OCI-M1 (cell line): ENCODE measurements at regions not wholly inside any gene's neighbourhood (a gene's known extent, or its start where the extent isn't known, plus 50 kb on each side); places are given as distances from the start of the nearest gene placed in this dataset.
"Not testable (repeated sequence)": the region's sequence is repeated elsewhere in the genome, so short reads cannot be mapped to it uniquely, and the experiment has no call there.

ENCODE experiments used
- DNase-seq: peaks from one replicate; lab custom pipeline; 2025; lab: John Stamatoyannopoulos, UW

DNA sequence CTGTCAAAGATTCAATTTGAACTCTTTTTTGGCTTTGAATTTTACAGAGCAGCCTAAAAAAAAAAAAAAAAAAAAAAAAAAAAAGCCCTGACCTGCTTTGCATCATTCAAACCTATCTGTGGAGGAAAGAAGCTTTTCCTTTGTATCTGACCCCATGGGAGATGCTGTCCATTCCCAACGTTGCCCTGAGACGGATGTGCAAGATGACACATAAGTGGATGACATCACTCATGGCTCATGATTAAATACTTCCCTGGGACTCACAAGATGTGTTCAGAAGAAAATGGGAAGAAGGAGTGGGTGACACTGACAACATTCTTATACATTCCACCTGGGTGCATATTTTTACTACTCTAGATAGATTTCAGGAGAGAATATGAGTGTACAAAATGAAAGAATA, 245.7 kb upstream of the ELAVL2 start:
- no peak for DNase-seq

DNA sequence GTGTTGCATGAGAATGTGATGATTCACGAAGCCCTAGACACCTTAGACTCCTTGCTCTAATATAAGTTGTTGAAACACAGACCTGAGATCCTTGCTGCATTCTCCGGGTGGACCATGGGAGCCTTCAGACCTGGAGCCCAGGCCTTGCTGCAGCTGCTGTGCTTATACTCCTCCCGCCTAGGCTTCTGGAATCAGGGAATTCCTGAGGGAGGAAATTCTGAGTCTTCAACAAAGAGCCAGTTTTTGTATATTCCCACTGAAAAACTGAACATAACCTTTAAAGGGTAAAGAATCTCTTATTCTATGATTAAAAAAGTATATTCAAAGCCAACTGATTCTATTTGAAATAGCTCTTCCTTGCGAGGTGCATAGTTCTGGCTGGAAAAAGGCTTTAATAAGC, 245.1 kb upstream of the ELAVL2 start:
- DNase-seq: no peak

DNA sequence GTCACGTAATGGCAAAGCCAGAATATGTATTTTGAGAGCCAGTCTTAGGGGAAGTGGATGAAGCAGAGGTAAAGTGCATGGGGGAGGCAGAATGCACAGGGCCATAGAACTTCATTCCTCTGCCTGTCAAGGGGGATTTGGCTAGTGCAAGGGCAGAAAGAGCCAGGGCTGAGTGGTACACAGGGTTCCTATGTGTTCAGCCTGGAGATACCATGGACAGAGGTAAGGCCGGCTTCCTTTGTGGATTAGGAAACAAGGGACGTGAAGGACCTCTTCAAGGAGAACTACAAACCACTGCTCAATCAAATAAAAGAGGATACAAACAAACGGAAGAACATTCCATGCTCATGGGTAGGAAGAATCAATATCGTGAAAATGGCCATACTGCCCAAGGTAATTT, 241.1 kb upstream of the ELAVL2 start:
- DNase-seq: not testable (repeated sequence)

DNA sequence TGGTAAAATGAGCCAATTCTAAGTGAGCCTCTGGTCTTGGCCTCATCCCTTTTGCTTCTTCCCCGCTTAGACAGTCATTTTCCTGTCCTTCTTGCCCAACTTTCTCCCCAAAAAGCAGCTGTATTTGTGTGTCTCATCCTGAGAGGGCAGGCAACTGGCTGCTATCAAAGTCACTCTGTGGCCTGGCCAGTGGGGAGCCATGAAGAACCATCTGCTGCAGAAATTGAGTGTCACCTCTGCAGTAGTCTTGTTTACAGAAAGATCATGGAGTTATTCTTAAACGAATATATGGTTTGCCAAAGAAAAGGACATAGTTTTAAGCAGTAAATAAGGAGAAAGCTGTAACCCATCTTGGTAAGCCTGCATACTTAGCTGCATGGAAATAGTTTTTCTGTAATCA, 233.6 kb upstream of the ELAVL2 start:
- no peak for DNase-seq

DNA sequence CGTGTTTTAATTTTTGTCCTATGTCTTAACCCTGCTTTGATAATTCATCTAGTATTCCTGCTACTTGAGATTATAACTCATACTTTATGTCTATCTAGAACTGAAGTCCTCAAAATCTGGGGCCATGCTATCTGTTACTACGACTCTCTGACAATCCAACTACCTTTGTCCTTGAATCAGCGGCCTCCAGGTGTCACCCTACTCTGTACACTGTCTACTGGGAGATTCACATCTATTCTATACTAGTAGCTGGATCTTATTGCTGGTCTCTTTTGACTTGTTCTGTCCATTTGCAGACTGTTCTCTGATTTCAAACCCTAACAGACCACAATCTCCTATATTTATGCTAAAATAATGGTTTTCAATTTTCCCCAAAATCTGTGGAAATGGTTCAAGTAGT, 225.5 kb upstream of the ELAVL2 start:
- DNase-seq: peak; percentile 52

DNA sequence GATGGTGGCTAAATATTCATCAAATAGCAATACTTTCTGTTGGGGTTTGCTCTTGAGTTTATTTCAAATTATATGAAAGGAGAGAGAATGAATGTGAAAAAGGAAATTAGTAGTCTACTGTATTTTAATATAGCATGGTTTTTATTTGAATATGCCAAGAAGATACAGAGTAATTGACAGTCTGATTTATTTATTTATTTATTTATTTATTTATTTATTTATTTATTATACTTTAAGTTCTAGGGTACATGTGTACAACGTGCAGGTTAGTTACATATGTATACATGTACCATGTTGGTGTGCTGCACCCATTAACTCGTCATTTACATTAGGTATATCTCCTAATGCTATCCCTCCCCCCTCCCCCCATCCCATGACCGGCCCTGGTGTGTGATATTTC, 224.2 kb upstream of the ELAVL2 start:
- DNase-seq: not testable (repeated sequence)

DNA sequence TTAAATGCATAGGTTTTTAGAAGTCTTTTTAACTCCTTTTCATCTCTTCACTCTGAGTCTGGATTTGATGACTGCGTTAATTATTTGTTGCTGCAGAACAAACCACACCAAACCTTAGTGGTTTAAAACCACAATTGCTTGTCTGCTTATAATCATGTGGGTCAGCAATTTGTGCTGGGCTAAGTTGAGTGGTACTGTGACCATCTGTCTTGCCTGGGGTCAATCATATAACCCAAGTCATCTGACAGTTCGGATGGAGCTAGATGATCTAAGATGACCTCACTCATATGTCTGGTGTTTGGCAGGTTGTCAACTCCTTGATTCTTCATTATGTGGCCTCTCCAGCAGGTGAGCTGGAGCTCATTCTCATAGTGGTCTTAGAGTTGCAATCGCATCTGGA, 219.1 kb upstream of the ELAVL2 start:
- no peak for DNase-seq

DNA sequence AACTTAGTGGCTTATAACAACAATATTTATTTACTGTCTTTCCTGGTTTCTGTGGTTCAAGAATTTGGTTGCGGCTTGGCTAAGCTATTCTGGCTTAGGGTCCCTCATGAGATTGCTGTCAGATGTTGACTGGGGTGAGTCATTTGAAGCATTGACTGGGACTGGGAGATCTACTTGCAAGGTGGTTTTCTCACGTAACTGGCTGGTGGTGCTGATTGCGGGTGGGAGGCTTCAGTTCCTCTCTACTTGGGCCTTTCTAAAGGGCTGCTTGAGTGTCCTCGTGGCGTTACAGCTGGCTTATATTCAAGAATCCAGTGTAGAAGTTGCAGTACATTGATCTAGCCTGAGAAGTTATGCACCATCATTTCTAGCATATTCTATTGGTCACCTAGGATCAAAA, 218.5 kb upstream of the ELAVL2 start:
- DNase-seq: no peak

DNA sequence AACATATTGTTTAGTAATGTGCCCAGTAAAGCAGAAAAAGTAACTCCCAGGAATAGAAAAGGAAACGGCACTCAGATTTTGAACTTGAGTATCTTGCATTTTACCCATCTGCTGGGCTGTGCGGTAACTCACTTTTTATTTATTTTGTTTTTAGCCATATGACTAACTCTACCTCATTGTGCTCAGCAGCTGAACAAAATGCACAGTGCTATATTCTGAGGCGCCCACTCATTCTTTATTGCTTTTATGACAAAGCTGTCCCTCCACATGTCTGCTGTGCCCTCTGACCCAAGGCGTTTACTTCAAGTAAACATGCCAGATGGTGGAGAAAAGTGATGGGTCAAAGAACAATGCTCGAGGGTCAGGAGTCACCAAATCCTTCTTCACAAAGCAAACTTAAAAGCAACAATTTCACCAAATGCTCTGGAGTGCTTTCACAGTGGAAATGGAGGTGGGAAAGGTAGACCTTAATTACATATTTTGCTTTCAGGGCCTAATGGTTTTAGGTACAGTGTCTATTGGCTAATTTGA, 215.2 kb upstream of the ELAVL2 start:
- no peak for DNase-seq

DNA sequence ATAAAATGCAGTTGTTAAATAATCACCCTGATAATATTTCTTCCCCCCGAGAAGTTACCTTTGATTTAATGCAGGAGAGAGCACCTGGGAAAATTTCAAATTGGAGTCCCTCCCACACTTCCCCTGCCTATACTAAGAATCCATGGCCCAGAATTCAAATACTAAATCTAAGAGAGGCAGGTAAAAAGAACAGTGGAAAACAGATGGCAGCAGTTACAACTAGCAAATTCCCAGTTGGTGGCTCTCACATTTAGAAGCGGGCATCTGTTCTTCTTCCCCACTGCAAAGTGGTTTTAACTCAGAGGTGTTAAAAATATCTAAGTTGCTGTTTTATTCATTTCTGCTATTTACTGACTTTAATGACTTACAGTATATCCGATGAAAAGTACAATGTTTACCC, 210.4 kb upstream of the ELAVL2 start:
- no peak for DNase-seq

DNA sequence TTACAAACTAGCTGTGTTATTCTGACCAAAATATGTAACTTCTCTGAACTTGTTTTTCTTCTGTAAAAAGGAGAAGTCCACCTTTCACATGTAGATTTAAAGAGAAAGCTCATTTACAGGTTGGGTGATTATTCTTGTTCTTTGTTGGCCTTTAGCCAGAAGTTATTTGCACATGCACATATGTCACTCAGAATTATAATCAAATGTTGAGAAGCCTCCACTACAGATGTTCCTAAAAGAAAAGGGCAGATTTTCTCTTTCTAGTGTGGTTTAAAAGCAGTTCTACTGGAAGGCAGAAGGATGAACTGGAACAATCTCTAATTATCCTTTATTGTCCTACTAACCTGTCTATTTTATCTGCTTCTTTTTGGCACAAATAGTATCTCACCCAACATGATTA, 209.8 kb upstream of the ELAVL2 start:
- DNase-seq: peak; percentile 81

DNA sequence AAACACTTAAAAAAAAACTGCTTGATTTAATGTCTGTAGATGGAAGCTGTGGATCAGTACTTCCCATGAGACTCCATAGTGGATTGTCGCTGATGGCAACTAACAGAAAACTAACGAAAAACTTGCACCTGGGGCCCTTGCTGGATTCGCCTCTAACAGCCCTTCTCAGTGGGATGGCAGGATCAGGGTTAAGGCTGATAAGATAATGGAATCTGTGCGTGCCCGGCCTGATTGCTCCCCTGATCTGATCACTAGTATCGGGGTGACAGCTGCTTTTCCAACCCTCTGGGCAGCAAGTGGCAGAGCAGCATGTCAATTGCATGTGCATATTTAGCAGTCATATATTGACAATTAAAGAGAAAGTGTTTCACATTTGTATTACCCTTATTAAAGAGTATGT, 185.8 kb upstream of the ELAVL2 start:
- DNase-seq: no peak

DNA sequence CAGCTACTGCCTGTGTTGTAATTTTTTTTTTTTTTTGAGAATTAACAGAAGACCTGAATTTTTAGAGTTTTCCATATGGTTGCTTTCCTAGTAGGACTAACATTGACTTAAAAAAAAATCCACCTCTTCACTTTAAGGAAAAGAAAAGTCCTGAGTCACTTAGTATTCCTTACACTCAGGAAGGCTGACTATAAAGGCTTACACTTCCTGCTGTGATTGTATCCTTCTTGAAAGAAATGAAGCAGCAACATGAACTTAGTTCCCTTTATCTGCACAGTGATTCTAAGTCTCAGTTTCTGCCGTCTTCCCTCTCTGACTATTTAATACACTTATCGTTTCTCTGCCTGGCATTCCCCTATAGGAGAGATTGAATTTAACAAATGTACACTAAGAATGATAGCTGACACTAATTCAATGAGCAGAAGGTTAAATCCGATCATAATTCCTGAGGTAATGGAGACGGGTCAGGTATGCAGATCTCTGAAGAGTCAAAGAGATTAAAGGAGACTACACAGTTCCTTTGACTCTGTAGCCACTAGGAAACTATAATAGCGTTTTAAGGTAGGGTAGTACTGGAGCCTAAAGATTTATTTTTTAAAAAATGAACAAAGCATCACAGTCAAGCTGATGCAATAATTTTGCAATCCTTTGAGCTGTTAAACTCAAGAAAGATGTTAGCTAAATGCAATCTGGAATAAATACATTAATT, 185.1 kb upstream of the ELAVL2 start:
- DNase-seq: peak; percentile 80

DNA sequence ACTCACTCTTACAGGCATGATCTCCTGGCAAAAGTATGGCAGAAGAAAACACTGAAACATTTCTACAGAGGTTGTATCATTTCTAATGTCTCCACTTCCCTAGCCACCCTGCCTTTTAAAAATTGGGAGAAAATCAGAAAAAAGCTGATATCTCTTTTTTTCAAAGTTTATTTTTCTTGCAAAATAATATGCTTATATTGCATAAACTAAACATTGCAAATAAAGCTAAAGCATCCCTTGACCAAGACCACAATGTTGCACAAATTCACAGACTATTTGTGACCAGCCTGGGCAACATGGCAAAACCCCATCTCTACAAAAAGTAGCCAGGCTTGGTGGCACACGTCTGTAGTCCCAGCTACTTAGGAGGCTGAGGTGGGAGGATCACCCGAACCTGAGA, 183.3 kb upstream of the ELAVL2 start:
- no peak for DNase-seq

DNA sequence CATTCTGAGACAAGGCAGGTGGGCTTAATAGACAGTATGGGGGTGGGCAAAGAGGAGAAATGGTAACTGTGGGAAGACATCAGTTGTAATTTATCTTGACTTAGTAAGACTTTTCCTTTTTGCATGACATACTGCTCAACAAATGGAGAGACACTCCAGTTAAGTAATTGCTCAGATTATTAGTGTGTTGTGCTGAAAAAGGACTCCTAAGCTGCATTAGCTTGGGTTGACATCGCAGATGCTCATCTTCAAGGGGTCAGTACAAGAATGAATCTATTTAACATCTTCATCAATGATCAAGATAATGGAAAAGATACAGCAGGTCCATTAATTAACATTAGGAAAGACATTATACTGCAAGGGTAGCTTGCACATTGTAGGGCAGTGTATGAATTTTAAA, 181.1 kb upstream of the ELAVL2 start:
- DNase-seq: no peak

DNA sequence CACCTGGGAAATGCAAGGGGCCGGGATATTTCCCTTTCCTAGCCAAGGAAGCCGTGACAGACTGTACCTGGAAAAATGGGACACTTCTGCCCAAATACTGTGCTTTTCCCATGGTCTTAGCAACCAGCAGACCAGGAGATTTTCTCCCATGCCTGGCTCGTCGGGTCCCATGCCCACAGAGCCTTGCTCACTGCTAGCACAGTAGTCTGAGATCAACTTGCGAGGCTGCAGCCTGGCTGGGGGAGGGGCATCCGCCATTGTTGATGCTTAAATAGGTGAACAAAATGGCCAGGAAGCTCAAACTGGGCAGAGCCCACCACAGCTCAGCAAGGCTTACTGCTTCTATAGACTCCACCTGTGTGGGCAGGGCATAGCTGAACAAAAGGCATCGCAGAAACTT, 165.8 kb upstream of the ELAVL2 start:
- not testable (repeated sequence) for DNase-seq

DNA sequence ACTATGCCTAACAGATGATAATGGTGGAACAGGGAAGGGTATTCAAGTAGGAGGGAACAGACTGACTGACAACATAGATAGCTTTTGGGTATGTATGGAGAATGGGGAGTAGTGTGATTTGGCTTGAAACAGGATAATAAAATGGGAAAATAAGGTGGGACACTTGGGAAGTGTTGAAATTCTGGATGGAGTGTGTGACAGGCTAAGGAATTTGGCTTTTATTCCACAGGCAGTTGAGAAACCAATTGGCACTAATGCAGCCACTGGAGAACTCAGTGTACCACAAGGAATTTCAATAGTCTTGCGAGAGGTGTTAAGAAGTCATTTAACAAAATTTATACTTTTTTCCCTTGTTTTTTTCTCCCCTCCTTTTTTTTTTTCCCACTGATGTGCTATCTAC, 153.5 kb upstream of the ELAVL2 start:
- no peak for DNase-seq

DNA sequence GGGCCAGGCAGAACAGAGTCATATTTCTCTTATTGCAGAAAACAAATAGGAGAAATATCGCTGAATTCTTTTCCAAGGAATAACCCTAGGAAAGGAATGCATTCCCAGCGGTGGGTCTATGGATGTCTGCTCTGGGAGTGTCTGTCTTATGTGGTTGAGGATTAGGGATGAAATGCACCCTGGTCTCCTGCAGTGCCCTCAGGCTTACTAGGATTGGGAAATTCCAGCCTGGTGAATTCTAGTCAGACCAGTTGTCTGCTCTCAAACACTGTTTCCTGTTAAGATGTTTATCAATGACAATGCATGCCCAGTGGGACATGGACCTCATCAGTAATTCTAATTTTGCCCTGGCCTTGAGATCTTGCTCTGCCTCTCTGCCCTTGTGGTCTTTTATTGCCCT, 136.1 kb upstream of the ELAVL2 start:
- no peak for DNase-seq

DNA sequence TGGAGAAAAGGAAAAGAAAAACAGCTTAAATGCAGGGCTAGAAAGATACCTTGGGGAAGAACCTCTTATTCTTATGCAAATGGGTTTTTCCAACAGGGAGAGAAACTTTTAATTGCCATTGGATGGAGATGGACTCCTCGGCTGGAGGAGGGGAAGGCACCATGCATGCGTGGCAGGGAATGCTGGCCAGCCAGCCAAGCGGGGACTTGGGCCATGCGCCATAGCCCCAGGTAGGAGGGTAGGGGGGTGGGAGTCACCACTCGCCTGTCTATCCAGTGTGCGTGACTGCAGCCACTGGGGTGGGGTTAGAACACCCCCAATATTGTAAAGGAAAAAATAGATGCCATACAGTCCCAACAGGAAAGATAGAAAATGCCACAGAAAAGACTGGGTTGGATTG, 119.9 kb upstream of the ELAVL2 start:
- no peak for DNase-seq

DNA sequence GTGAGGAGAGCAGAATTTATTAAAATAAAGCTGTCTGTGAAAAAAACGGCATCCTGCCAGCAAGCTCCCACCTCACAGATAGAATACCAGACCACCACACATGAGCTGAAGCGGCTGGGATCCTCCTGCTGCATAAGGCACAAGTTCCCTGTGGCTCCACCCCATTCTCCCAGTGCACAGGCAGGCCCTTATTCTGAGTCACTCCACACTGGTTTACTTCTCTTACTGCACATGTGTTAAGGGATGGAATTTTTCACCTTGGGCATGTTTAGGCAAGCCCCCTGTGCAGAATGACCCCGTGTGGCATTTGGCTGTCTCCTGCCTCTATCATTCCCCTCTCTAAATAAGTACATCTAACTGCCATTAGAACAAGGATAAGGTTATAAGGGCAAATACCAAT, 115.0 kb upstream of the ELAVL2 start:
- DNase-seq: no peak

DNA sequence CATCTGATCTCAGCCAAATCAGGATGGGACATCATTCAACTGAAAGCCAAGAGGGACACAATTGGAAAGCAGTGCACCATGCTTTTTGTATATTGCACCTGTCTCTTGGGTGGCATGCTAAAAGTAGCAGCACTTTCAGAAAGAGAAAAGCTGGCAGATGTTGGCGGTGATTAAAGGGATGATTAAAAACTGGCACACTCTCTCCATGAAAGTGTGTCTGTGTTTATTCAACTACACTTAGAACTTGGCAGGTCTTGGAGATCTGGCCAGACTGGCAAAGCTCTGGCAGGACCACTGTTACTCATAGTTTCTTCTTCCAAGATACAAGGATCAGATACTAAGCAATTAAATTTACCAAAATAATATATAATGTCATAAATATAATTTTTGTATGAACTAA, 112.9 kb upstream of the ELAVL2 start:
- DNase-seq: no peak

DNA sequence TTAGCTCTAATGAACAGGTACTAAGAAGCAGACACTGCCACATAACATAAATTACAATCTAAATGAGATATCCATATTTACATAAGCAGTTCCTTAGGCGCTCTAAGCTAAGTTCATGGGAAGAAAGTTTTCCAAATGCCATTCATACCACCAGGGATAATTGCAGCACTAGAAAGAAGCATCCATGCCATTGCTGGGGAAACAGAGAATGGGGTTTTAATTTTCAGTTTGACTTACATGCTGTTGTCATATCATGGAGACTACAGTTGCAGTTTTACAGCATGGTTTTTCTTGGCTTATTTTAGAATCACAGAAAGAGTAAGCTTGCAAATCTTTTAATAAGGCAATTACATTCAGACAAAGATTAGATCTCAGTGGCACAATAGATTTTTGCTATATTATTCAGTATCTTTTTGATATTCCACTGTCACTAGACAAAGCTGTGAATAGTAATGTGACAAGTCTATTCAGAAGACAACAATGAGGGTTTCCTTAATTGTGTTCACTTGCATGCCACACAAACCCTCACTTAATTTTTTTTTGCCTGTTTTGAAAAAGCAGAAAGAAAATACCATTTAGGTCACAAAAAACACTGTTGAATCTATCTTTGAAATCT, 108.4 kb upstream of the ELAVL2 start:
- peak; percentile 65 for DNase-seq

DNA sequence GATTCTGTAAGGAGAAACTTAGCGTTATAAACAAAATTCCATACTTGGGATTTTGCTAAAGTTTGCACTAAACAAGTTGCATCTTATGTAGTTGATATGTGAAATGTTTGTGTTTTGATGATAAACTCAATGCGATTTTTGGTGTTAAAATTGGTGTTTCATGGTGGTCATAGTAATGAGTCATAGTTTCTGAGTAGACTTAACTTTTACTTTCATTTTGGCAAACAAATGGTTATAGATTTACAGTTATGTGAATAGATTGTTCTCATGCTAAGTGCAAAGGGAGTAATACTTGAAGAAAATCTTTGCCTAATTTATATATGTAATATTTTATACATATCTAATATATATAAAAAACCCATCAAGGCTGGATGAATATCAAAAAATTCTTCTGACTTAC, 107.3 kb upstream of the ELAVL2 start:
- DNase-seq: peak; percentile 95

DNA sequence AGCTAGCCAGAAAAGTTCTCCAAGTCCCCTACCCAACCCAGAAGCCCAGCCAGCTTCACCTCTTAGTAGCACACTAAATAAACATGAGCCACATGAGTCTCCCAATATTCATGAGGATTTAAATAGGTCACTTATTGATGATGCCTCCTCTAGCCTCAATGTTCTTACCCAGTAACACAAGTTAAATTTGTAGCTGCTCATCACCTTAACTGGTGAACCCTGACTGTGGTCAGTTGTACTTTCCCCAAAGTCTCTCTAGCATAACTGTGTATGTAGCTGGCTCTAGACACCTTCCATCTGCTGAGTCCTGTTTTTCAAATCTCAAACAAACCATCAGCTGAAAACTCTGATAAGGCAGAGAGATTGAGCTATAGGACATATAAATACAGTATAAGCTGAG, 100.3 kb upstream of the ELAVL2 start:
- no peak for DNase-seq
